NCI-H524 (cell line): ENCODE measurements at regions not wholly inside any gene's neighbourhood (a gene's known extent, or its start where the extent isn't known, plus 50 kb on each side); places are given as distances from the start of the nearest gene placed in this dataset.
"Not testable (repeated sequence)": the region's sequence is repeated elsewhere in the genome, so short reads cannot be mapped to it uniquely, and the experiment has no call there.

Experiments used
- DNase-seq, 2 experiments: peaks; one replicate each; lab custom pipeline; 2025; lab: John Stamatoyannopoulos, UW

- no peak for DNase-seq
Observed at GRCh38 chr2:242004223-242004901, 134.8 kb downstream of the RTP5 start.

GRCh38 chr2:242004902-242005230, 135.3 kb downstream of the RTP5 start:
- DNase-seq: no peak

GRCh38 chr2:242006091-242006634, 136.6 kb downstream of the RTP5 start:
- not testable (repeated sequence) for DNase-seq

- DNase-seq: not testable (repeated sequence)
Observed at GRCh38 chr2:242008908-242009307, 139.4 kb downstream of the RTP5 start.

GRCh38 chr2:242009846-242010245, 140.3 kb downstream of the RTP5 start:
- not testable (repeated sequence) for DNase-seq

GRCh38 chr2:242010252-242011166, 141.0 kb downstream of the RTP5 start:
- not testable (repeated sequence) for DNase-seq

- no peak for DNase-seq
Observed at GRCh38 chr2:242011167-242011513, 141.6 kb downstream of the RTP5 start.

- DNase-seq: no peak
Observed at GRCh38 chr2:242011516-242011915, 142.0 kb downstream of the RTP5 start.

- DNase-seq: no peak
Observed at GRCh38 chr2:242011991-242012764, 142.6 kb downstream of the RTP5 start.

GRCh38 chr2:242012956-242013764, 143.6 kb downstream of the RTP5 start:
- no peak for DNase-seq

GRCh38 chr2:242013771-242014170, 144.2 kb downstream of the RTP5 start:
- no peak for DNase-seq

GRCh38 chr2:242015108-242016065, 145.9 kb downstream of the RTP5 start:
- DNase-seq: no peak

GRCh38 chr2:242017086-242017485, 147.6 kb downstream of the RTP5 start:
- DNase-seq: no peak

- not testable (repeated sequence) for DNase-seq
Observed at GRCh38 chr2:242018416-242018815, 148.9 kb downstream of the RTP5 start.

- DNase-seq: no peak
Observed at GRCh38 chr2:242019344-242019743, 149.8 kb downstream of the RTP5 start.

GRCh38 chr2:242020196-242021004, 150.9 kb downstream of the RTP5 start:
- peak in 1 of 2 experiments; percentile 42 for DNase-seq

GRCh38 chr2:242022550-242023290, 153.2 kb downstream of the RTP5 start:
- no peak for DNase-seq

GRCh38 chr2:242024751-242025355, 155.3 kb downstream of the RTP5 start:
- DNase-seq: no peak
